K562 (cell line): ENCODE measurements at regions not wholly inside any gene's neighbourhood (a gene's known extent, or its start where the extent isn't known, plus 50 kb on each side); places are given as distances from the start of the nearest gene placed in this dataset.

ENCODE experiments used
- ATAC-seq: fragments of 200-7000 bp; cut with Tn5 transposase; 3 replicates; pipeline ENCODE4 v1.9.1; 2020; ENCODE audit warnings: moderate library complexity
- BruUV-seq: library from RNA; stranded (reverse); fragments of 400-500 nt; replicated peaks from 2 replicates; lab custom pipeline; 2021; lab: Mats Ljungman, UMichigan
- CTCF ChIA-PET: fragments of 300-600 bp; formaldehyde crosslinking; extraction: SDS; loops from one replicate; lab custom pipeline; 2021; ENCODE audit warnings: low intra/inter-chr PET ratio; lab: Yijun Ruan, JAX
- POLR2A ChIA-PET: fragments of 300-600, 350-650 bp; sonication (Branson Sonifier 250); formaldehyde crosslinking; extraction: SDS; loops from one replicate; lab custom pipeline; 2021; ENCODE audit warnings: antibody characterized with exemption, inconsistent platforms; lab: Yijun Ruan, JAX
- DNase-seq, 4 experiments: peaks; one replicate each; pipeline versions ENCODE4 v3.0.0 to v3.0.0-alpha.2; 2011 to 2018; ENCODE audit warnings: low spot score in 3 of 4, mixed read lengths in 3 of 4; ENCODE audit errors: extremely low read depth in 1 of 4
- FAIRE-seq: peaks from 2 replicates; lab custom pipeline; 2011; peaks lifted over from hg19 to GRCh38; lab: Jason Lieb, UNC
- H2AFZ ChIP-seq: 2 replicates; pipeline ENCODE4 v1.6.0; 2011; ENCODE audit warnings: low read depth, low read length, control low read depth, inconsistent platforms
- H3K27ac ChIP-seq: fragments of 200-600 bp; 3 replicates; pipeline ENCODE4 v1.8.0; 2011; ENCODE audit warnings: low read depth, mild to moderate bottlenecking, control low read depth, inconsistent platforms, low read length, moderate library complexity, mixed read lengths; ENCODE audit errors: extremely low read depth
- H3K27me3 ChIP-seq, 2 experiments: fragments of 300-600 bp in 1 of 2; 2 replicates in 1 of 2; 3 replicates in 1 of 2; pipeline versions ENCODE4 v1.6.0 to v1.8.0; 2011; ENCODE audit warnings: inconsistent platforms in 2 of 2, low read length in 2 of 2, mild to moderate bottlenecking in 1 of 2, mixed read lengths in 1 of 2, moderate library complexity in 1 of 2; ENCODE audit not compliant: control insufficient read depth in 2 of 2, insufficient read depth in 2 of 2
- H3K36me3 ChIP-seq: fragments of 300-600 bp; 3 replicates; pipeline ENCODE4 v1.8.0; 2011; ENCODE audit warnings: mild to moderate bottlenecking, low read length, inconsistent platforms; ENCODE audit not compliant: control insufficient read depth, insufficient read depth
- H3K4me1 ChIP-seq, 2 experiments: fragments of 200-600 bp in 1 of 2; replicated peaks in 1 of 2; 2 replicates in 1 of 2; 3 replicates in 1 of 2; pipeline versions ENCODE4 v1.5.1 to v1.8.0; 2011; ENCODE audit warnings: inconsistent platforms in 2 of 2, low read length in 2 of 2, mild to moderate bottlenecking in 1 of 2, mixed read lengths in 1 of 2, moderate library complexity in 1 of 2; ENCODE audit not compliant: control insufficient read depth in 2 of 2, insufficient read depth in 2 of 2
- H3K4me2 ChIP-seq: 2 replicates; pipeline ENCODE4 v1.6.1; 2011; ENCODE audit warnings: low read length, control low read depth, inconsistent platforms, mixed read lengths; ENCODE audit not compliant: insufficient read depth
- H3K4me3 ChIP-seq: fragments of 200-600 bp; sonication (generic), shearing (Covaris generic); 2 replicates; pipeline ENCODE4 v1.5.1; 2016; ENCODE audit warnings: control low read depth, inconsistent platforms
- H3K79me2 ChIP-seq: fragments of 200-600 bp; 3 replicates; pipeline ENCODE4 v1.8.0; 2011; ENCODE audit warnings: low read length, inconsistent platforms; ENCODE audit not compliant: control insufficient read depth, insufficient read depth
- H3K9ac ChIP-seq, 2 experiments: 2 replicates each; pipeline versions ENCODE4 v1.6.0 to v1.6.1; 2011; ENCODE audit warnings: low read depth in 2 of 2, low read length in 2 of 2, control low read depth in 1 of 2, inconsistent platforms in 1 of 2, mild to moderate bottlenecking in 1 of 2, mixed read lengths in 1 of 2; ENCODE audit not compliant: insufficient read depth in 1 of 2
- H3K9me1 ChIP-seq: one replicate; pipeline ENCODE4 v1.6.0; 2011; ENCODE audit warnings: inconsistent platforms, mild to moderate bottlenecking, low read length, moderate library complexity; ENCODE audit not compliant: control insufficient read depth, insufficient read depth
- H3K9me3 ChIP-seq: replicated peaks from 2 replicates; pipeline ENCODE4 v1.5.1; 2011; ENCODE audit warnings: low read depth, low read length, inconsistent platforms; ENCODE audit not compliant: control insufficient read depth, insufficient read depth
- H4K20me1 ChIP-seq: replicated peaks from 2 replicates; pipeline ENCODE4 v1.6.1; 2011; ENCODE audit warnings: low read length, inconsistent platforms, mixed read lengths; ENCODE audit not compliant: control insufficient read depth, insufficient read depth
- BHLHE40 ChIP-seq: IDR thresholded peaks from 2 replicates; pipeline ENCODE4 v1.6.1; 2011; ENCODE audit warnings: low read length, improper control_type of control experiment
- FOXK2 ChIP-seq, 2 experiments: fragments of 450-650 bp; IDR thresholded peaks in 1 of 2; conservative IDR thresholded peaks in 1 of 2; 2 replicates each; pipeline ENCODE4 v1.6.1; 2016; ENCODE audit warnings: low read depth in 2 of 2, mild to moderate bottlenecking in 1 of 2
- FOXM1 ChIP-seq, 2 experiments: fragments of 450-650 bp in 1 of 2; sonication (generic) in 1 of 2; formaldehyde crosslinking in 1 of 2; IDR thresholded peaks; 2 replicates each; pipeline versions ENCODE4 v1.6.1 to v1.9.0; 2017 to 2022; ENCODE audit warnings: low read depth in 2 of 2, mild to moderate bottlenecking in 2 of 2, missing genetic modification reagents in 1 of 2, moderate library complexity in 1 of 2
- GTF2F1 ChIP-seq: IDR thresholded peaks from 2 replicates; pipeline ENCODE4 v1.6.1; 2011; ENCODE audit warnings: low read depth, low read length, improper control_type of control experiment
- HEY1 ChIP-seq: fragments of 250-450 bp; sonication (Bioruptor Pico); IDR thresholded peaks from 2 replicates; pipeline ENCODE4 v1.5.0; 2020; ENCODE audit warnings: mild to moderate bottlenecking, moderate library complexity, borderline replicate concordance
- MAZ ChIP-seq, 2 experiments: fragments of 450-650 bp in 1 of 2; sonication (generic) in 1 of 2; formaldehyde crosslinking; IDR thresholded peaks in 1 of 2; conservative IDR thresholded peaks in 1 of 2; 2 replicates each; pipeline versions ENCODE4 v1.4.0 to v1.5.0; 2020; ENCODE audit warnings: mild to moderate bottlenecking in 1 of 2, missing genetic modification reagents in 1 of 2
- NCOR1 ChIP-seq: fragments of 450-650 bp; IDR thresholded peaks from 2 replicates; pipeline ENCODE4 v1.6.1; 2016; ENCODE audit warnings: mild to moderate bottlenecking, moderate library complexity
- TCFL5 ChIP-seq: fragments of 250-450 bp; sonication (Bioruptor Pico); conservative IDR thresholded peaks from 2 replicates; pipeline ENCODE4 v1.6.1; 2021; ENCODE audit warnings: mild to moderate bottlenecking, moderate library complexity, matching md5 sums
- ZC3H11A ChIP-seq: IDR thresholded peaks from 2 replicates; pipeline ENCODE4 v1.6.1; 2012; ENCODE audit warnings: low read depth, low read length, improper control_type of control experiment
- ZNF263 ChIP-seq: sonication (generic); formaldehyde crosslinking; IDR thresholded peaks from 2 replicates; pipeline ENCODE4 v1.8.0; 2022; ENCODE audit warnings: mild to moderate bottlenecking, missing genetic modification reagents, borderline replicate concordance
- WGBS: fragments of 100-300 bp; shearing (Covaris generic); methylation state at CpG from one replicate; pipeline ENCODE4 v1.1.6; 2016; ENCODE audit warnings: low coverage, mixed read lengths; ENCODE audit not compliant: insufficient coverage; ENCODE audit errors: missing lambda C conversion rate; 5-methylcytosine and 5-hydroxymethylcytosine counted together
- in situ Hi-C: fragments of 300-500 bp; cut with MboI; formaldehyde crosslinking; loops from 4 replicates; pipeline ENCODE4 v1.15.0; 2018; ENCODE audit warnings: inconsistent platforms, mixed read lengths
- intact Hi-C: fragments of 100-400 bp; cut with micrococcal nuclease; formaldehyde crosslinking; loops from 2 replicates; pipeline ENCODE4 v1.14.2; 2022
- TF ChIP-seq, protein P1 (sequence below): fragments of 200-800 bp; sonication (Bioruptor generic); IDR thresholded peaks from 2 replicates; pipeline ENCODE4 v1.6.1; 2017; ENCODE audit warnings: missing genetic modification characterization, missing compliant biosample characterization

- in situ Hi-C loops = no loop called here
- no peak for TF ChIP-seq GTF2F1
- TF ChIP-seq TCFL5 = no peak
- ChIA-PET CTCF (no interaction called here), POLR2A (no interaction called here)
- intact Hi-C loops = no loop called here
- no peak overlapping the region for H3K4me3 ChIP-seq
- no peaks in the 10 kb centered on the region for H3K4me1 ChIP-seq
- H3K9me3 ChIP-seq = no peaks in the 10 kb centered on the region
- H3K36me3 ChIP-seq = no peaks in the 10 kb centered on the region
- H3K27me3 ChIP-seq = no peaks in the 10 kb centered on the region
- H3K79me2 ChIP-seq = no peaks in the 10 kb centered on the region
- no peak for ATAC-seq
- H3K9me1 ChIP-seq = no peaks in the 10 kb centered on the region
- no peak overlapping the region for H3K9ac ChIP-seq
- no peak overlapping the region for H3K4me2 ChIP-seq
- 8% methylated on average over 1 of the region's 1 CpG for WGBS
- H3K27ac ChIP-seq = no peak overlapping the region
- no peak for FAIRE-seq
- H2AFZ ChIP-seq = no peak overlapping the region
- no peak for DNase-seq
- no peaks in the 10 kb centered on the region for H4K20me1 ChIP-seq
- BruUV-seq = no TSS peak
Observed at GRCh38 chr3:106191211-106191610, 322.4 kb upstream of the CBLB start.

- H3K27me3 ChIP-seq = no peaks in the 10 kb centered on the region
- H3K27ac ChIP-seq = no peak overlapping the region
- TF ChIP-seq, protein P1, sequence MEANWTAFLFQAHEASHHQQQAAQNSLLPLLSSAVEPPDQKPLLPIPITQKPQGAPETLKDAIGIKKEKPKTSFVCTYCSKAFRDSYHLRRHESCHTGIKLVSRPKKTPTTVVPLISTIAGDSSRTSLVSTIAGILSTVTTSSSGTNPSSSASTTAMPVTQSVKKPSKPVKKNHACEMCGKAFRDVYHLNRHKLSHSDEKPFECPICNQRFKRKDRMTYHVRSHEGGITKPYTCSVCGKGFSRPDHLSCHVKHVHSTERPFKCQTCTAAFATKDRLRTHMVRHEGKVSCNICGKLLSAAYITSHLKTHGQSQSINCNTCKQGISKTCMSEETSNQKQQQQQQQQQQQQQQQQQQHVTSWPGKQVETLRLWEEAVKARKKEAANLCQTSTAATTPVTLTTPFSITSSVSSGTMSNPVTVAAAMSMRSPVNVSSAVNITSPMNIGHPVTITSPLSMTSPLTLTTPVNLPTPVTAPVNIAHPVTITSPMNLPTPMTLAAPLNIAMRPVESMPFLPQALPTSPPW (CRISPR knock-in tag) = no peak
- TF ChIP-seq ZC3H11A (no peak), NCOR1 (no peak), HEY1 (no peak), FOXK2 (conservative IDR thresholded peaks at IDR 0.05 in 1 of 2, IDR thresholded peaks at IDR 0.05 in 1 of 2; ENCODE audit: low read depth in 2 of 2) (no peak), BHLHE40 (no peak), MAZ (CRISPR knock-in tag; conservative IDR thresholded peaks at IDR 0.05 in 1 of 2, IDR thresholded peaks at IDR 0.05 in 1 of 2) (no peak), FOXM1 (IDR thresholded peaks at IDR 0.05; ENCODE audit: low read depth) (no peak), FOXM1 (CRISPR knock-in tag; IDR thresholded peaks at IDR 0.05; ENCODE audit: low read depth) (no peak), ZNF263 (no peak)
- CTCF ChIA-PET = no interaction called here
- no peak overlapping the region for H2AFZ ChIP-seq
- in situ Hi-C loops (no loop called here), intact Hi-C loops (no loop called here)
- no TSS peak for BruUV-seq
- H3K4me2 ChIP-seq = no peak overlapping the region
- H3K79me2 ChIP-seq = no peaks in the 10 kb centered on the region
- FAIRE-seq (no peak), ATAC-seq (no peak), DNase-seq (no peak)
- H3K4me3 ChIP-seq = no peak overlapping the region
- no peaks in the 10 kb centered on the region for H3K9me3 ChIP-seq
- POLR2A ChIA-PET = no interaction called here
- 10% methylated on average over 3 of the region's 3 CpGs for WGBS
- no peak overlapping the region for H3K9ac ChIP-seq
- no peaks in the 10 kb centered on the region for H3K36me3 ChIP-seq
- H3K4me1 ChIP-seq = no peaks in the 10 kb centered on the region
- H3K9me1 ChIP-seq = no peaks in the 10 kb centered on the region
- H4K20me1 ChIP-seq = no peaks in the 10 kb centered on the region
Observed at GRCh38 chr3:106191913-106192312, 323.1 kb upstream of the CBLB start.
